Body of pancreas (tissue), 4 donors: ENCODE measurements at regions not wholly inside any gene's neighbourhood (a gene's known extent, or its start where the extent isn't known, plus 50 kb on each side); places are given as distances from the start of the nearest gene placed in this dataset.

Experiments
- ATAC-seq: fragments of 150-250 bp; one replicate; pipeline ENCODE4 v1.9.1; 2016
- DNase-seq, 4 donors: peaks; one replicate each; pipeline ENCODE4 v3.0.0-alpha.2; 2019
- H3K27ac ChIP-seq, 4 donors: fragments of 200-600 bp; sonication (generic); 1 replicate in 3 of 4; 2 replicates in 1 of 4; pipeline versions ENCODE4 v1.5.1 to v1.6.1; 2016 to 2019; ENCODE audit warnings: mild to moderate bottlenecking in 1 of 4, mixed read lengths in 1 of 4, moderate library complexity in 1 of 4
- H3K27me3 ChIP-seq, 2 donors: fragments of 200-600 bp; sonication (generic); one replicate each; pipeline ENCODE4 v1.6.0; 2016; ENCODE audit warnings: mild to moderate bottlenecking in 1 of 2
- H3K36me3 ChIP-seq, 2 donors: fragments of 200-600 bp; sonication (generic); replicated peaks in 1 of 2; 2 replicates each; pipeline ENCODE4 v1.5.1; 2016; ENCODE audit warnings: low read depth in 2 of 2; ENCODE audit not compliant: insufficient read depth in 1 of 2
- H3K4me1 ChIP-seq: fragments of 200-600 bp; sonication (generic); one replicate; pipeline ENCODE4 v1.6.0; 2016
- H3K4me3 ChIP-seq, 2 donors: fragments of 200-600 bp; sonication (generic); 1 replicate in 1 of 2; 2 replicates in 1 of 2; pipeline ENCODE4 v1.5.1; 2016 to 2019
- H3K9me3 ChIP-seq, 3 donors: fragments of 200-600 bp; sonication (generic); 1 replicate in 2 of 3; 2 replicates in 1 of 3; pipeline ENCODE4 v1.5.1; 2016
- CTCF ChIP-seq, 7 experiments: fragments of 450-650 bp in 4 of 7; fragments of 200-600 bp in 3 of 7; sonication (generic) in 3 of 7; IDR thresholded peaks; one replicate each; pipeline ENCODE4 v1.5.1; 2016 to 2019; ENCODE audit warnings: antibody characterized with exemption in 7 of 7
- POLR2A ChIP-seq, 3 donors: fragments of 450-650 bp; IDR thresholded peaks; one replicate each; pipeline ENCODE4 v1.6.1; 2016; ENCODE audit warnings: antibody characterized with exemption in 3 of 3, mild to moderate bottlenecking in 2 of 3
- WGBS, 2 donors: methylation state at CpG; one replicate each; pipeline ENCODE4 v1.1.5; 2017; 5-methylcytosine and 5-hydroxymethylcytosine counted together
- intact Hi-C: fragments of 100-400 bp; cut with DNase I; formaldehyde crosslinking; loops from one replicate; pipeline ENCODE4 v1.15.1; 2023

DNA sequence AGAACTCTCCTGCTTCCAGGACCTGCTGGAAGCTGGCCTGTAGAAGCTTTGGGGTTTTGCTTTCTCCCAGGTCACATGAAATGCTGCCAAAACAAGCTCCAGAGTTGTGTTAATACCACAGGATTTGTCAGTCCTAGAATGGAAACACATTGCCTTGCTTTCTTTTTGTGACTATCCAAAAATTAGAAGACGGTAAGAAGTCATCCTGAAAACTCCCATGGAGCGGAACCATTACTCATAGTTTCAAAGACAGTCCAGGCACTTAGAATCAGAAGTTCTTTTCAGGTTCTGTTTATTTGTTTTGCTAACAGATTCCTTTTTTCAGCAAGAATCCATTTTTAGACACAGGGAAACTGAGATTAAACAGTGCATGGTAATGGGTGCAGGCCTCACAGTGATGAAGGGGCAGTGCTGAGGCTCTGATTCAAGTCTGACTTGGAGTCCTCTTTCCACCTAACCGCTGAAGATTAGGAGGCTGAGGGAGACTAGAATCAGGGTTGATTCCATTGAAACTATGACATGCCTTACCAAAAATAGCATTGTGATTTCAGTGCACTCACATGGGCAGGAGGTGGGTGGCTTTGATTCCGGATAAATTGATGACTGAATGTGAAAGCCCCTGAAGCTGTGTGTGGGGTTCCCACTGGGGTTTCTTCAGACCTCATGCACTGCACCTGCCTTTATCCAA is 72.2 kb upstream of the NAA20 start:
- no peaks in the 10 kb centered on the region for H3K27me3 ChIP-seq
- no peaks in the 10 kb centered on the region for H3K36me3 ChIP-seq
- intact Hi-C loops: no loop called here
- DNase-seq: no peak
- no peaks in the 10 kb centered on the region for H3K9me3 ChIP-seq
- H3K4me3 ChIP-seq: no peak overlapping the region
- H3K4me1 ChIP-seq: peaks cover 66% of the 10 kb centered on the region
- ATAC-seq: no peak
- WGBS, 2 donors: 61 to 73% methylated on average over 4 of the region's 4 CpGs
- TF ChIP-seq CTCF (IDR thresholded peaks at IDR 0.05) (no peak), POLR2A (IDR thresholded peaks at IDR 0.05) (no peak)
- peak overlapping the region in 3 of 4 donors; percentile 50 to 86 (median 69) for H3K27ac ChIP-seq

GRCh38 chr20:19945732-19946670 is 71.2 kb upstream of the NAA20 start:
- H3K4me1 ChIP-seq: peaks cover 66% of the 10 kb centered on the region
- intact Hi-C loops: no loop called here
- no peaks in the 10 kb centered on the region for H3K9me3 ChIP-seq
- H3K4me3 ChIP-seq: no peak overlapping the region
- H3K27me3 ChIP-seq: no peaks in the 10 kb centered on the region
- peak; percentile 65 to 78 (median 70) for DNase-seq
- peak; percentile 75 for ATAC-seq
- H3K36me3 ChIP-seq: no peaks in the 10 kb centered on the region
- no peak for TF ChIP-seq POLR2A (IDR thresholded peaks at IDR 0.05)
- TF ChIP-seq CTCF (IDR thresholded peaks at IDR 0.05): no peak
- H3K27ac ChIP-seq: peak overlapping the region in 3 of 4 donors; percentile 50 to 86 (median 69)
- 71 to 77% methylated on average over 14 of the region's 14 CpGs for WGBS, 2 donors

DNA sequence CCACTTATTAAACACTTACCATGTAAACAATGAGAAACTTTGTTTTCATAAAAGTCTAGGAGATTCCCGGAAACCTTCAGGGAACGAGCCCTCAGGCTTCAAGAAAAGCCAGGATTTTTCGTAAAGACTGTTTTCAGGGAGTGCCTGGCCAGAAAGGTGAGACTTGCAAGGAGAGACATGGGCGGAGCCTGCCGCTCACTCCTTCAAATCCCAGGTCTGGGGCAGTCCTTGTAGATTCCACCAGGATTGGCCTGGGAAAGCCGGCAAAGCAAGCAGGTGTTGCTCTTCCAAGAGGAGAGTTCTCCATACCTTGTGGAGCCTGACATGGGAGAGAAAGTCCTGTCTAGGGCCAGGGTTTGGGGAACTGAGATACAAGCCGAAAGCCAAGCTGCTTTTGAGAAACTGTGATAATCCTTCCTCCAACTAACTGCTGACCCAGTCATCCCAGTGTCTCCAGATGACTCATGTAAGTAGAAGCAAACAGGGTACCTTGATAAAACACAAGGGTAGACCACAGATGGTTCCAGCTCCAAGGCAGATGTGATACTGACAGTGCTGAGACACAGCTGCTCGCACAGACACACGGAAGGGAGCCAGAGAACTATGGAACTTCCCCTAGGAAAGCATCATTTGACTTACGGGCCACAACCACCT is 69.4 kb upstream of the NAA20 start:
- WGBS, 2 donors: 36 to 48% methylated on average over 10 of the region's 10 CpGs
- Histone ChIP-seq H3K27ac (peak overlapping the region; percentile 52 to 82 (median 74)), H3K9me3 (no peaks in the 10 kb centered on the region), H3K4me1 (peaks cover 59% of the 10 kb centered on the region), H3K27me3 (no peaks in the 10 kb centered on the region), H3K4me3 (no peak overlapping the region), H3K36me3 (no peaks in the 10 kb centered on the region)
- TF ChIP-seq POLR2A (IDR thresholded peaks at IDR 0.05) (peak in 2 of 3 donors; percentile 36 to 46), CTCF (IDR thresholded peaks at IDR 0.05) (peak in 1 of 7 experiments; percentile 19)
- ATAC-seq: peak; percentile 84
- peak; percentile 81 to 94 (median 88) for DNase-seq
- intact Hi-C loops: no loop called here

DNA sequence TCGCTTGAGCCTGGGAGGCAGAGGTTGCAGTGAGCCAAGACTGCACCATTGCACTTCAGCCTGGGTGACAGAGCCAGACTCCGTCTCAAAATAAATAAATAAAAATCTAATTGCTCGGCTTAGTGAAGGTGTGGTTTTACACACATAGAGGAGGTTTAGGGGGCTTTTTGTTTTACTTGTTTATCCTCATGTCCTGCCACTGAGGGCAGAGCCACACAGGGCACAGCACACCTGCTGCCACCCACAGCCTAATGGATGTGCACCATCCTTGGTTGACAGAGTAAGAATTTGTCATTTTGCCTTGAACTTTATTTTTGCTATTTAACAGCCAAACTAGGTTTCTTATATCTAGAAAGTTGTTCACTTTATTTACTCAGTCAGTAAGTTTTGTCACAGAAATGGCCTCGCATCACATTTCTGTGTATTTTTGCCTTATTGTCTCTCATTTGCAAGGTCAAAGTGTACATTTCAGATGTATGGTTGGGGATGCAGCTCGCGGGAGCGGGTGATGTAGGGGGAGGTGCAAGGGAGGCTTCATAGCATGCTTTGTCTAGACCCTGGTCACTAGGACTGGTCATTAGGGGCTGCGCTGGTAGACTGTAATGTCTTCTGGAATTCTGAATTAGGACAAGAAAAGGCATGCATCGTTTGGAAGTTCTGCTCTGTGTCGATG is 67.8 kb upstream of the NAA20 start:
- Histone ChIP-seq H3K36me3 (no peaks in the 10 kb centered on the region), H3K9me3 (no peaks in the 10 kb centered on the region), H3K4me3 (no peak overlapping the region), H3K4me1 (peaks cover 46% of the 10 kb centered on the region), H3K27ac (peak overlapping the region in 1 of 4 donors; percentile 76), H3K27me3 (no peaks in the 10 kb centered on the region)
- intact Hi-C loops: no loop called here
- 62 to 63% methylated on average over 10 of the region's 10 CpGs for WGBS, 2 donors
- no peak for TF ChIP-seq CTCF (IDR thresholded peaks at IDR 0.05)
- no peak for TF ChIP-seq POLR2A (IDR thresholded peaks at IDR 0.05)
- ATAC-seq (no peak), DNase-seq (no peak)
